Stimulated activated CD4-positive, alpha-beta T cell treated with anti-CD3 and anti-CD28 coated beads, Interleukin-2, amount 100 ng/mL, for 24 hours (primary cell): ENCODE measurements at regions not wholly inside any gene's neighbourhood (a gene's known extent, or its start where the extent isn't known, plus 50 kb on each side); places are given as distances from the start of the nearest gene placed in this dataset.
A peak's percentile ranks its signal among the peaks of the same experiment; 100 is the strongest.
"Not testable (repeated sequence)": the region's sequence is repeated elsewhere in the genome, so short reads cannot be mapped to it uniquely, and the experiment has no call there.

Experiments
- DNase-seq, 2 donors: peaks; one replicate each; pipeline ENCODE4 v3.0.0-alpha.2; 2020

DNA sequence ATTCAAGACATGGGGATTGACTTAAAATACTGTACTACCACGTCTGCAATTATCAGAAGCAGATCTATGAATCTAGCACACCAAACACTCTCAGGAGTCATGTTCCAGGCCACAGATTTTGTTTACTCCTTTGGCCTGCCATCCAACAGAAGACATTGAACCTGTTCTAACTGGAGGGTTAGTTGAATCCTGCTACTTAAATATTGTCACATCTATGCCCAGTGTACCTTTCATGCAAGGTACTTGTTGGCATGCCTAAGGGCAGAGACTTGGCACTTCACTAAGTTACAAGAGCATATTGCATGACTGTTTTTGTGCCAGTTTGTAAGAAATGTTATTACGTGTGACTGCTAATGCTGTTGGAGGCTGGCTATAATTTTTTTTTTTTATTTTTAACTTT is 126.9 kb upstream of the BCOR start:
- no peak for DNase-seq

GRCh38 chrX:40222612-40223011 is 124.9 kb upstream of the BCOR start:
- DNase-seq, result not testable (repeated sequence)

GRCh38 chrX:40213092-40213491 is 115.3 kb upstream of the BCOR start:
- no peak for DNase-seq

DNA sequence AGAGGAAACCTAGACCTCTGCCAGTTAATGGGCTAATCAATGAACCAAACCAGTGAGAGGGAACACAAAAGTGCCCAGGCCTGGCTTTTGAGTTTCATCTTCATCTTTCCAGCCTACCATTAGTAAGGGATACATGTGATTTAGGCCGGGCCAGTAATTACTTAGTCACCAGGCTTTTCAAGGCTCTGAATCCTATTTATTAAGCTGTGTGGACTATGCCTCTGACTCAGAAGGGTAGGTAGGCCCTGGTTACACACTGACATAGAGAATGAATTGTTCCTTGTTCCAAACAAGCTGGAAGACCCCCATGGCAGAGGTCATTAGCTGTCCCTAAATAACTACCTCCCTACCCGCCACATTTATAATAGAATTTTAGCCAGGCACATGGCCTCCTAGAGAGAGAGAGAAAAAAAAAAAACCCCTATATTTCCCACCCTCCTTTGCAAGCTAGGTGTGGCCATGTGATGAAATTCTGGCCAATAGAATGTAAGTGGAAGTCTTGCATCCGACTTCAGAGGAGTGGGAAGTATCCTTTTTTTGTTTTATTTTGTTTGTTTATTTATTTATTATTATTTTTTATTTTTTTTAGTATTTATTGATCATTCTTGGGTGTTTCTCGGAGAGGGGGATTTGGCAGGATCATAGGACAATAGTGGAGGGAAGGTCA is 112.3 kb upstream of the BCOR start:
- DNase-seq, result no peak

GRCh38 chrX:40207626-40208025 is 109.9 kb upstream of the BCOR start:
- DNase-seq, result peak; percentile 11 to 20

DNA sequence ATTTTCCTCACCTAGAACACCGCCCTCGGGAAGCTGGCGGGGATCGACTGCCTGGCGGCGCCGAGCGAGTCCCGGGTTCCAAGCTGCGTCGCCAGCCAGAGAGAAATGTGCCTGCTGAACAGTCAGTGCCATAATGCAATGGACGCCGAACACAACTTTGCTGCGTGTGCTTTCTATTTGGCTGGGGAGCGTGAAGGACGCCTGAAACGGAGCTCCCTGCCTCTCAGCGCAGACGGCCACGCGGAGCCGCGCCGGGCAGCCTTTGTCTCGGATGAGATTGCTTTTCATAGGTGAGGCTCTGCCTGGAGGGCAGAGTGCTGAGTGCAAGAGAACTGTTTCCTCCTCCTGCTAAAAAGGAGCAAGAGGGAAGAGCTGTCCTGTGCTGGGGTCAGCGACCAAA is 107.7 kb upstream of the BCOR start:
- no peak for DNase-seq

DNA sequence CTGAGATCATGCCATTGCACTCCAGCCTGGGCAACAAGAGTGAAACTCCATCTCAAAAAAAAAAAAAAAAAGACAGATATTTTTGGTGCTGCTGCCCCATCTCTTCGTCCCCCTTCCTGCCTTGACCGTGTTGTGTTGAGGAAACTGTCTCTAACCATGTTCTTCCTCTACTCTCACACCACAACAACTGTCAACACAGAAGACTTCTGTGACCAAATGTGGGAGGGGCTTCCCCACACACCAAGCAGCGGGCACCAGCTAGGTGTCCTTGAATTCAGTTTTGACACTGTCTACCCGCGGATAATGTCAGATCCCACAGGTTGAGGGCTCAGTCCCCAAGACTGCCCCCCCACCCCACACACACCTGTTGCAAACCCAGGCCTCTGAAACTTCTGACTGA is 104.7 kb upstream of the BCOR start:
- DNase-seq, result no peak

GRCh38 chrX:40201329-40201885 is 103.6 kb upstream of the BCOR start:
- no peak for DNase-seq

GRCh38 chrX:40199704-40200103 is 101.9 kb upstream of the BCOR start:
- no peak for DNase-seq

- DNase-seq, result no peak
These were observed 99.3 kb upstream of the BCOR start for GRCh38 chrX:40197071-40197470.

GRCh38 chrX:40195368-40195767 is 97.6 kb upstream of the BCOR start:
- DNase-seq, result no peak

GRCh38 chrX:40192196-40192595 is 94.4 kb upstream of the BCOR start:
- no peak for DNase-seq

DNA sequence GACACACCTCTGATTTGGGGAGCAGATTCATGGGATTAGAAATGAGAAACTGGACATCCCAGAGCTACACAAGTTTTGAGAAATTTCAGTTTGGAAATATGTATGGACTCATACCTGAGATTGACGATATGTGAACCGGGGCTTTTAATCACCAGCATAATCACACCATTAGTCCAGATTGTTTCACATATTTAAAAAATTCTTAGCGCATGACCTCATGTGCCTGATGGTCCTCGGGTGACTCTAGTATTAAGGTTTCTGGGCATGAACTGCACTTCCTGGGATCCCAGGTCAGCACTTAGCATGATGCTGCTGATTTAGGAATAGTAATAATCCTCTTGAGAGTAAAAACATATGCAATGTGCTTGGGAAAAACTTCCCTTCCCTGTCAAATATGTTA is 91.9 kb upstream of the BCOR start:
- DNase-seq, result no peak

- DNase-seq, result no peak
These were observed 91.0 kb upstream of the BCOR start for GRCh38 chrX:40188573-40189417.

- DNase-seq, result no peak
These were observed 87.2 kb upstream of the BCOR start for GRCh38 chrX:40184968-40185367.

DNA sequence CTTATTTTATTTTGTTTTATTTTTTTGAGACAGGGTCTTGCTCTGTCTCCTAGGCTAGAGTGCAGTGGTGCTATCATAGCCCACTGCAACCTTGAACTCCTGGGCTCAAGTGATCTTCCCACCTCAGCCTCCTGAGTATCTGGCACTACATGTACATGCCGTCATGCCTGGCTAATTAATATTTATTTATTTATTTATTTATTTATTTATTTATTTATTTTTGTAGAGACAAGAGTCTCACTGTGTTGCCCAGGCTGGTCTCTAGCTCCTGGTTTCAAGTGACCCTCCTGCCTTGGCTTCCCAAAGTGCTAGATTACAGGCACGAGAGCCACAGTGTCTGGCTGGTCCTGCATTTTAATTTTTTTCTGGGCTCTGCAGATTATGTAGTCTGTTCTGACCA is 84.9 kb upstream of the BCOR start:
- DNase-seq, result no peak

DNA sequence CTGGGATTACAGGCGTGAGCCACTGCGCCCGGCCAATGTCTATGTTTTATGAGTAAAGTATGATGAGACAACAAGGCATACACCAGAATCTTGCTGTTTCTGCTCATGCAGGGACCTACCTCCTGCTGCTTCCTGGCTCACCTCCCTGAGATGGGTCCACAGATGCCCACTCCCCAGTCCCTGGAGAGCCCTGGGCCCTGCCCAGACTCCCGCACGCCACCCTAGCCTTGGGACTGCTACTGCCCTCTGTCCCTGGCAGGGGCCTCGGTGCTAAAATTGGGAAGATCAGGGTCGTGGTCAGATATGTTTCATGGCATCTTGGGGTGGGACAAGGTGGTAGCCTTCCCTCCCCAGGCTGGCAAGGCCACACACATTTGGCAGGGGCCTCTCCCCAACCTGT is 84.3 kb upstream of the BCOR start:
- no peak for DNase-seq

DNA sequence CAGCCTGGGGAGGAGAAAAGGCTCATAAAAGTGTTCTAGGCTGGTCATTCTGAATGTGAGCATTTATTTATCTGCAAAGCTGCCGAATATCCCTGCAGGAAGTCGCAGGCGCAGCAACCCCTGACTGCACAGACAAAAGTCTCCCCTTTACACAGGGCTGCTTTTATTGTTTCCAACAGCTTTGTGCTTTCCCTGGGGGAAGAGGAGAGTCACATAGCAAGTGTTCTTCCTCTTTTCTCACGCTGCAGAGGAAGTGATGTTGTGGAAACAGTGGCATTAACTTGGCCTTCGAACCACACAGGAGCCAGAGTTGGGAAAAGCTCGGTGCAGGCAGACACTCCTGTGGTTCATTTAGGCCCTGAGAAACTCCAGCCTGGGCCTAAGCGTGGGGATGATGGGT is 81.5 kb upstream of the BCOR start:
- no peak for DNase-seq

DNA sequence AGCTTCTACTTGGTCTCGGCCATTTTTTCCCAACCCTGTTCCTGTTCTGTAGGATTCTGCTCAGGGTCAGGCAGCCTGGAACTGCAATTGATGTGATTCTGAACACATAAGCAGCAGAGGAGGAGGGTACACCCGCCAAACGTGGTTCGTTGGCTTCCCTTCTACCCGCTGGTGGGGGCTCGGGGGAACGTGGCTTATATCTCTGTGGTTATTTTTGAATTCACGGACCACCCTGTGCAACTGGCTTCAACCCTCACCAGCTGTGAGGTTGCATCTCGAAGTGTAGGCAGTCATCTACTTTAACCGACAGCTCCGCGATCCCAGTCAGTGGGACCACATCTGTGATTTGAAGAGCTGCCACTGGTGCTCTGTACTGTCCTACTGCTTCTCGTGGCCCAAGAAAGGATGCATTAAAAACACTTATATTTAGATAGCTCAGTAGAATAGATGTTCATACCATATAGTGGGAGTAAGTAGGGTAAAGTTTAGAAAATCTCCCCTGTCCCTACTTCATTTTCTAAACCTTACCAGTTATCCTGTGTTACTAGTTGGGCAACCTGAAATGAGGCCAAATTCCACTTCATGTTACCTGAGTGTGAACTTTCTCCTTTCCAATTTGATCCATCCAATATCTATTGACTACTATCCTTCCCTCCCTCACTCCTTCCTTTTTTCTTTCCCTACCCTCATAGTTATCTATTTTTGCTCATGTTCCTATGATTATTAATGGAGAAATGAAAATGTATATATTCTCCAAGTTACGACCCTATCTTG is 80.4 kb upstream of the BCOR start:
- DNase-seq, result no peak

DNA sequence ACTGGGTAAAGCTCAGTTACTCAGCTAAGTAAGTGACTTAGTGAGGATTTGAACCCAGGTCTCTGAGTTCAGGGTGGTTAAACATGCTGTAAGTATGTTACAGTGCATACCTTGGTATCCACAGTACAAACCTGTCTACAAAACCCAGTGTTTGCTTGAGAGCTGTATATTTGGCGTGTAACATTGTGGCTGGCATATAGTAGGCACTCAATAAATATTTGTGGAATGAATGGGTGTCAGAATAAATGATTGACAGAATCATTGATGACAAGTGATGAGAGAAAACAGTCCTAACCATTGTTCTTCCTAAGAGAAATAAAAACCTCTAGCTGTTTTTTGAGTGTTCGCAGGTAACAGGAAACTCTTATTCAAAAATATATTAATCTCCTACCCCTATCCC is 79.7 kb upstream of the BCOR start:
- no peak for DNase-seq

DNA sequence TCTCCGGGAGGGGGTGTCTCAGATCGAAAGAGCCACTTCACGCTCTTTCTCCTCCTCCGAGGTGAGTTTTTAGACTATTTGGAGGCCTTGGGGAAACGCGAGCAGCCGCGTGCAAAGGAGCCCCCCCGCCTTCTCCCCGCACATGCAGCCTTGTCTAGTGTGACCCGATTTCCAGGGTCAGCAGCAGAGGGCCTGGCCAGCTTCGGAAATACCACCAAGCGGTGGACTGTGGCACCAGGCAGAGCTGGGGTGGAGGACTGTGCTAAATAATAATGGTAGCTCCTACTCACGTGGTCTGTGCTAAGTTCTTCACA is 79.3 kb upstream of the BCOR start:
- no peak for DNase-seq

GRCh38 chrX:40176351-40177116 is 78.8 kb upstream of the BCOR start:
- DNase-seq, result peak; percentile 76 to 78
